GM13977 (cell line): ENCODE measurements at regions not wholly inside any gene's neighbourhood (a gene's known extent, or its start where the extent isn't known, plus 50 kb on each side); places are given as distances from the start of the nearest gene placed in this dataset.
"Not testable (repeated sequence)": the region's sequence is repeated elsewhere in the genome, so short reads cannot be mapped to it uniquely, and the experiment has no call there.

Source experiments
- DNase-seq: peaks from one replicate; pipeline ENCODE4 v3.0.0; 2012; ENCODE audit warnings: low spot score
- CTCF ChIP-seq: IDR thresholded peaks from 2 replicates; pipeline ENCODE4 v1.5.1; 2012; ENCODE audit warnings: mild to moderate bottlenecking, control low read depth; ENCODE audit not compliant: insufficient read depth; ENCODE audit errors: extremely low read depth, missing control alignments
- in situ Hi-C: fragments of 300-500 bp; cut with MboI; formaldehyde crosslinking; loops from one replicate; pipeline ENCODE4 v1.12.0; 2022; ENCODE audit warnings: low sequenced_read_pairs, low pct_unique_long_range_greater_than_20kb, mixed read lengths, inconsistent platforms; ENCODE audit not compliant: unreplicated experiment

- DNase-seq = no peak
- TF ChIP-seq CTCF = no peak
- in situ Hi-C loops = no loop called here
These were observed 479.0 kb downstream of the RAP2B start for GRCh38 chr3:153640689-153641665.

- DNase-seq, in situ Hi-C loops: not testable (repeated sequence)
These were observed 478.6 kb upstream of the ARHGEF26 start for GRCh38 chr3:153642576-153642975.

GRCh38 chr3:153643471-153643870 is 477.7 kb upstream of the ARHGEF26 start:
- in situ Hi-C loops = not testable (repeated sequence)

GRCh38 chr3:153649286-153649839 is 471.8 kb upstream of the ARHGEF26 start:
- no peak for DNase-seq
- no peak for TF ChIP-seq CTCF
- in situ Hi-C loops = no loop called here

More at GRCh38 chr3:153643471-153643870, 477.7 kb upstream of the ARHGEF26 start:
- not testable (repeated sequence) for DNase-seq

GRCh38 chr3:153652076-153652475 is 469.1 kb upstream of the ARHGEF26 start:
- no peak for TF ChIP-seq CTCF
- in situ Hi-C loops = no loop called here
- no peak for DNase-seq

- TF ChIP-seq CTCF = no peak
- in situ Hi-C loops = no loop called here
- no peak for DNase-seq
These were observed 464.1 kb upstream of the ARHGEF26 start for GRCh38 chr3:153657046-153657445.

- in situ Hi-C loops = no loop called here
- no peak for DNase-seq
- TF ChIP-seq CTCF = no peak
These were observed 463.7 kb upstream of the ARHGEF26 start for GRCh38 chr3:153657461-153657860.
